ENCODE measurements at regions not wholly inside any gene's neighbourhood (a gene's known extent, or its start where the extent isn't known, plus 50 kb on each side); places are given as distances from the start of the nearest gene placed in this dataset.

- Histone ChIP-seq H3K4me1 (ENCODE audit: control insufficient read depth, extremely low read depth, insufficient read depth, low read length) (no peaks in the 10 kb centered on the region), H3K27me3 (ENCODE audit: control insufficient read depth, extremely low read depth, insufficient read depth, low read length) (no peaks in the 10 kb centered on the region), H3K9ac (ENCODE audit: control insufficient read depth, extremely low read depth, insufficient read depth, low read length) (no peak overlapping the region), H3K9me1 (ENCODE audit: control insufficient read depth, extremely low read depth, insufficient read depth, low read length) (no peaks in the 10 kb centered on the region), H3K27ac (ENCODE audit: control insufficient read depth, insufficient read depth, low read length) (no peak overlapping the region), H3K36me3 (ENCODE audit: control insufficient read depth in 2 of 2, extremely low read depth in 1 of 2, insufficient read depth in 2 of 2, low read length in 2 of 2) (no peaks in the 10 kb centered on the region), H2AFZ (ENCODE audit: control insufficient read depth, low read length) (no peak overlapping the region), H3K79me2 (ENCODE audit: control insufficient read depth, insufficient read depth, low read length) (no peaks in the 10 kb centered on the region), H4K20me1 (ENCODE audit: control insufficient read depth, extremely low read depth, insufficient read depth, low read length) (no peaks in the 10 kb centered on the region), H3K4me2 (ENCODE audit: control insufficient read depth, extremely low read depth, insufficient read depth, low read depth, low read length) (no peak overlapping the region), H3K4me3 (ENCODE audit: control insufficient read depth in 2 of 3, extremely low read depth in 1 of 3, insufficient read depth in 2 of 3, low read depth in 1 of 3, low read length in 3 of 3) (no peak overlapping the region), H3K9me3 (ENCODE audit: control insufficient read depth, low read depth, low read length) (no peaks in the 10 kb centered on the region)
- FAIRE-seq, result no peak
- no peak for TF ChIP-seq EZH2 (IDR thresholded peaks at IDR 0.05; ENCODE audit: low read length)
- no peak for TF ChIP-seq CTCF (optimal IDR thresholded peaks at IDR 0.05 in 1 of 3, IDR thresholded peaks at IDR 0.05 in 1 of 3, conservative IDR thresholded peaks at IDR 0.05 in 1 of 3; ENCODE audit: extremely low read depth in 1 of 3, insufficient read depth in 2 of 3, low read length in 3 of 3)
- no peak for DNase-seq (ENCODE audit: low read depth, low spot score)
- dilution Hi-C loops (cut with MboI; ENCODE audit: extremely low pct_ligation_motif_present, low sequenced_read_pairs), result no loop called here
Observed at GRCh38 chr15:92519709-92520108, 126.0 kb downstream of the ST8SIA2 start.

Data from keratinocyte (primary cell).